HCT116 (cell line): ENCODE measurements at regions not wholly inside any gene's neighbourhood (a gene's known extent, or its start where the extent isn't known, plus 50 kb on each side); places are given as distances from the start of the nearest gene placed in this dataset.

Experiments
- ATF3 ChIP-seq: IDR thresholded peaks from 2 replicates; pipeline ENCODE4 v1.6.1; 2012
- CEBPB ChIP-seq: IDR thresholded peaks from 2 replicates; pipeline ENCODE4 v1.6.1; 2012; ENCODE audit warnings: low read depth
- CTCF ChIP-seq, 3 experiments: fragments of 200-600 bp in 1 of 3; sonication (generic) in 1 of 3; IDR thresholded peaks in 2 of 3; conservative IDR thresholded peaks in 1 of 3; 2 replicates each; pipeline ENCODE4 v1.5.1; 2012 to 2017; ENCODE audit warnings: low read depth in 2 of 3, low read length in 2 of 3, antibody characterized with exemption in 1 of 3, borderline replicate concordance in 1 of 3, control low read depth in 1 of 3, mild to moderate bottlenecking in 1 of 3, mixed read lengths in 1 of 3, mixed run types in 1 of 3, moderate library complexity in 1 of 3; ENCODE audit not compliant: insufficient read depth in 1 of 3
- ELF1 ChIP-seq: IDR thresholded peaks from 2 replicates; pipeline ENCODE4 v1.6.1; 2012; ENCODE audit warnings: low read depth, borderline replicate concordance
- EZH2 ChIP-seq: fragments of 200-600 bp; sonication (generic); IDR thresholded peaks from 2 replicates; pipeline ENCODE4 v1.6.1; 2017; ENCODE audit warnings: antibody characterized with exemption, mixed run types
- EZH2phosphoT487 ChIP-seq: fragments of 200-600 bp; IDR thresholded peaks from 2 replicates; pipeline ENCODE4 v1.6.1; 2018; ENCODE audit warnings: antibody characterized with exemption, borderline replicate concordance
- MAX ChIP-seq: IDR thresholded peaks from 2 replicates; pipeline ENCODE4 v1.6.1; 2012
- POLR2A ChIP-seq: IDR thresholded peaks from 2 replicates; pipeline ENCODE4 v1.7.0; 2011; ENCODE audit warnings: borderline replicate concordance; ENCODE audit not compliant: insufficient read depth, insufficient read length; ENCODE audit errors: extremely low read depth
- POLR2AphosphoS5 ChIP-seq: IDR thresholded peaks from 2 replicates; pipeline ENCODE4 v1.6.1; 2011; ENCODE audit warnings: mild to moderate bottlenecking, low read depth, low read length, moderate library complexity
- RAD21 ChIP-seq: IDR thresholded peaks from 2 replicates; pipeline ENCODE4 v1.6.1; 2012; ENCODE audit warnings: low read depth, mild to moderate bottlenecking
- ZFX ChIP-seq: fragments of 450-650 bp; IDR thresholded peaks from 2 replicates; pipeline ENCODE4 v1.6.1; 2017
- ZNF274 ChIP-seq: fragments of 200-500 bp; sonication (Bioruptor generic); IDR thresholded peaks from 2 replicates; pipeline ENCODE4 v1.6.1; 2014; ENCODE audit warnings: mild to moderate bottlenecking, low read depth, low read length, inconsistent platforms

GRCh38 chr12:46112364-46112763, 122.0 kb upstream of the SCAF11 start:
- TF ChIP-seq EZH2phosphoT487 = no peak
- no peak for TF ChIP-seq CTCF (IDR thresholded peaks at IDR 0.05 in 2 of 3, conservative IDR thresholded peaks at IDR 0.05 in 1 of 3; ENCODE audit: borderline replicate concordance in 1 of 3, insufficient read depth in 1 of 3, low read depth in 2 of 3, low read length in 2 of 3)
- TF ChIP-seq EZH2 = no peak
- TF ChIP-seq CEBPB = no peak
- TF ChIP-seq ATF3 = no peak
- no peak for TF ChIP-seq POLR2A
- TF ChIP-seq RAD21 = no peak
- TF ChIP-seq ELF1 = no peak
- no peak for TF ChIP-seq POLR2AphosphoS5
- no peak for TF ChIP-seq ZFX
- no peak for TF ChIP-seq MAX
- no peak for TF ChIP-seq ZNF274
